ENCODE measurements at regions not wholly inside any gene's neighbourhood (a gene's known extent, or its start where the extent isn't known, plus 50 kb on each side); places are given as distances from the start of the nearest gene placed in this dataset.
"Not testable (repeated sequence)": the region's sequence is repeated elsewhere in the genome, so short reads cannot be mapped to it uniquely, and the experiment has no call there.

GRCh38 chr5:179448282-179448681, 102.1 kb upstream of the RUFY1 start:
- H3K27me3 ChIP-seq (replicated peaks in 1 of 2; ENCODE audit: control insufficient read depth in 2 of 2, insufficient read depth in 2 of 2, low read length in 1 of 2); H3K4me2 ChIP-seq (ENCODE audit: control insufficient read depth, insufficient read depth); H3K9ac ChIP-seq (ENCODE audit: control insufficient read depth, insufficient read depth, low read length); H3K4me3 ChIP-seq; H3K27ac ChIP-seq (ENCODE audit: control insufficient read depth, insufficient read depth); FAIRE-seq; RAD21 ChIA-PET (ENCODE audit: unreplicated experiment); SMC1A ChIA-PET (ENCODE audit: uncharacterized antibody, unreplicated experiment); in situ Hi-C loops (cut with MboI); H2AFZ ChIP-seq (ENCODE audit: control insufficient read depth, low read depth, low read length); POLR2A ChIA-PET; ATAC-seq; CTCF ChIA-PET; DNase-seq (ENCODE audit: low read depth, low spot score); BruUV-seq (replicated peaks); H3K4me1 ChIP-seq (ENCODE audit: control insufficient read depth, insufficient read depth, low read length); H3K79me2 ChIP-seq (ENCODE audit: control insufficient read depth, insufficient read depth, low read length); H3K36me3 ChIP-seq (ENCODE audit: control insufficient read depth in 2 of 2, insufficient read depth in 2 of 2, low read length in 1 of 2); intact Hi-C loops (cut with micrococcal nuclease; ENCODE audit: unreplicated experiment); H4K20me1 ChIP-seq (ENCODE audit: control insufficient read depth, insufficient read depth); H3K9me3 ChIP-seq (replicated peaks; ENCODE audit: control insufficient read depth, insufficient read depth, low read length): not testable (repeated sequence)
- no CpG with 5 or more reads among the region's 11 CpGs for WGBS (ENCODE audit: insufficient coverage, insufficient replicate concordance, low lambda C conversion rate, missing lambda C conversion rate)

GRCh38 chr5:179442289-179442688, 97.0 kb upstream of the ADAMTS2 start:
- FAIRE-seq; H4K20me1 ChIP-seq (ENCODE audit: control insufficient read depth, insufficient read depth); BruUV-seq (replicated peaks); H3K4me1 ChIP-seq (ENCODE audit: control insufficient read depth, insufficient read depth, low read length); DNase-seq (ENCODE audit: low read depth, low spot score); H3K4me2 ChIP-seq (ENCODE audit: control insufficient read depth, insufficient read depth); in situ Hi-C loops (cut with MboI); H3K27ac ChIP-seq (ENCODE audit: control insufficient read depth, insufficient read depth); H3K4me3 ChIP-seq; H2AFZ ChIP-seq (ENCODE audit: control insufficient read depth, low read depth, low read length); ATAC-seq; H3K79me2 ChIP-seq (ENCODE audit: control insufficient read depth, insufficient read depth, low read length); H3K9ac ChIP-seq (ENCODE audit: control insufficient read depth, insufficient read depth, low read length); intact Hi-C loops (cut with micrococcal nuclease; ENCODE audit: unreplicated experiment); H3K27me3 ChIP-seq (replicated peaks in 1 of 2; ENCODE audit: control insufficient read depth in 2 of 2, insufficient read depth in 2 of 2, low read length in 1 of 2); POLR2A ChIA-PET; H3K36me3 ChIP-seq (ENCODE audit: control insufficient read depth in 2 of 2, insufficient read depth in 2 of 2, low read length in 1 of 2); H3K9me3 ChIP-seq (replicated peaks; ENCODE audit: control insufficient read depth, insufficient read depth, low read length); RAD21 ChIA-PET (ENCODE audit: unreplicated experiment); SMC1A ChIA-PET (ENCODE audit: uncharacterized antibody, unreplicated experiment); CTCF ChIA-PET: not testable (repeated sequence)
- 69% methylated on average over 3 of the region's 3 CpGs for WGBS (ENCODE audit: insufficient coverage, insufficient replicate concordance, low lambda C conversion rate, missing lambda C conversion rate)
